GM12874 (cell line): ENCODE measurements at regions not wholly inside any gene's neighbourhood (a gene's known extent, or its start where the extent isn't known, plus 50 kb on each side); places are given as distances from the start of the nearest gene placed in this dataset.

Experiments used
- CTCF ChIP-seq: IDR thresholded peaks from 2 replicates; pipeline ENCODE4 v1.5.1; 2011; ENCODE audit warnings: low read depth, mild to moderate bottlenecking, control low read depth, low read length, moderate library complexity; ENCODE audit not compliant: insufficient read depth

- no peak for TF ChIP-seq CTCF
These were observed 370.3 kb upstream of the PLSCR5 start for GRCh38 chr3:146975476-146975875.

GRCh38 chr3:146975032-146975431, 369.9 kb upstream of the PLSCR5 start:
- no peak for TF ChIP-seq CTCF

- no peak for TF ChIP-seq CTCF
These were observed 368.9 kb upstream of the PLSCR5 start for GRCh38 chr3:146974001-146974400.

- TF ChIP-seq CTCF, result no peak
These were observed 367.6 kb upstream of the PLSCR5 start for GRCh38 chr3:146972726-146973125.

GRCh38 chr3:146970236-146970635, 365.1 kb upstream of the PLSCR5 start:
- TF ChIP-seq CTCF, result no peak

- no peak for TF ChIP-seq CTCF
These were observed 364.2 kb upstream of the PLSCR5 start for GRCh38 chr3:146969356-146969755.

- no peak for TF ChIP-seq CTCF
These were observed 363.1 kb upstream of the PLSCR5 start for GRCh38 chr3:146968204-146968651.

GRCh38 chr3:146967783-146968182, 362.6 kb upstream of the PLSCR5 start:
- TF ChIP-seq CTCF, result no peak
